Breast epithelium (tissue), 3 donors: ENCODE measurements at regions not wholly inside any gene's neighbourhood (a gene's known extent, or its start where the extent isn't known, plus 50 kb on each side); places are given as distances from the start of the nearest gene placed in this dataset.

Source experiments
- POLR2A ChIP-seq: fragments of 450-650 bp; IDR thresholded peaks from one replicate; pipeline ENCODE4 v1.6.1; 2016; ENCODE audit warnings: antibody characterized with exemption, mild to moderate bottlenecking, moderate library complexity
- POLR2AphosphoS5 ChIP-seq, 3 donors: sonication (generic); formaldehyde crosslinking; IDR thresholded peaks; one replicate each; pipeline ENCODE4 v1.6.1; 2017; ENCODE audit warnings: antibody characterized with exemption in 3 of 3
- TF ChIP-seq, protein P1 (sequence below), 3 donors: fragments of 450-650 bp; IDR thresholded peaks; one replicate each; pipeline ENCODE4 v1.5.1; 2016 to 2017; ENCODE audit warnings: antibody characterized with exemption in 3 of 3, mild to moderate bottlenecking in 3 of 3, moderate library complexity in 3 of 3

DNA sequence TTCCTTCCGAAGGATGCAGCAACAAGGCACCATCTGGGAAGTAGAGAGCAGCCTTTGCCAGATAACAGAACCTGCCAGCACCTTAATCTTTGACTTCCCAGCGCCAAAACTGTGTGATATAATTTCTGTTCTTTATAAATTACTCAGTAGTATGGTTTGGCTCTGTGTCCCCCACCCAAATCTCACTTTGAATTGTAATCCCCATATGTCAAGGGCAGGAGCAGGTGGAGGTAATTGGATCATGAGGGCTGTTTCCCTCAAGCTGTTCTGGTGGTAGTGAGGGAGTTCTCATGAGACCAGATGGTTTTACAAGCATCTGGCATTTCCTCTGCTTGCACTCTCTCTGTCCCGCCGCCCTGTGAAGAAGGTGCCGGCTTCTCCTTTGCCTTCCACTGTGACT, 899.9 kb downstream of the TRIB2 start:
- TF ChIP-seq, protein P1, sequence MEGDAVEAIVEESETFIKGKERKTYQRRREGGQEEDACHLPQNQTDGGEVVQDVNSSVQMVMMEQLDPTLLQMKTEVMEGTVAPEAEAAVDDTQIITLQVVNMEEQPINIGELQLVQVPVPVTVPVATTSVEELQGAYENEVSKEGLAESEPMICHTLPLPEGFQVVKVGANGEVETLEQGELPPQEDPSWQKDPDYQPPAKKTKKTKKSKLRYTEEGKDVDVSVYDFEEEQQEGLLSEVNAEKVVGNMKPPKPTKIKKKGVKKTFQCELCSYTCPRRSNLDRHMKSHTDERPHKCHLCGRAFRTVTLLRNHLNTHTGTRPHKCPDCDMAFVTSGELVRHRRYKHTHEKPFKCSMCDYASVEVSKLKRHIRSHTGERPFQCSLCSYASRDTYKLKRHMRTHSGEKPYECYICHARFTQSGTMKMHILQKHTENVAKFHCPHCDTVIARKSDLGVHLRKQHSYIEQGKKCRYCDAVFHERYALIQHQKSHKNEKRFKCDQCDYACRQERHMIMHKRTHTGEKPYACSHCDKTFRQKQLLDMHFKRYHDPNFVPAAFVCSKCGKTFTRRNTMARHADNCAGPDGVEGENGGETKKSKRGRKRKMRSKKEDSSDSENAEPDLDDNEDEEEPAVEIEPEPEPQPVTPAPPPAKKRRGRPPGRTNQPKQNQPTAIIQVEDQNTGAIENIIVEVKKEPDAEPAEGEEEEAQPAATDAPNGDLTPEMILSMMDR (IDR thresholded peaks at IDR 0.05), result no peak
- no peak for TF ChIP-seq POLR2A
- no peak for TF ChIP-seq POLR2AphosphoS5 (IDR thresholded peaks at IDR 0.05)
